GM12878 (cell line): ENCODE measurements at regions not wholly inside any gene's neighbourhood (a gene's known extent, or its start where the extent isn't known, plus 50 kb on each side); places are given as distances from the start of the nearest gene placed in this dataset.

ENCODE experiments used
- ATAC-seq: fragments of 200-7000 bp; cut with Tn5 transposase; 3 replicates; pipeline ENCODE4 v1.9.1; 2020; ENCODE audit warnings: mild to moderate bottlenecking, moderate library complexity
- BruUV-seq: library from RNA; stranded (reverse); fragments of 400-500 nt; replicated peaks from 2 replicates; lab custom pipeline; 2021; lab: Mats Ljungman, UMichigan
- CTCF ChIA-PET: fragments of 300-600 bp; sonication (Branson Sonifier 250); formaldehyde crosslinking; extraction: SDS; loops from one replicate; lab custom pipeline; 2021; ENCODE audit warnings: inconsistent platforms; lab: Yijun Ruan, JAX
- POLR2A ChIA-PET: fragments of 350-600 bp; formaldehyde crosslinking; extraction: SDS; loops from one replicate; lab custom pipeline; 2021; ENCODE audit warnings: inconsistent platforms; lab: Charles Lee
- RAD21 ChIA-PET: fragments of 300-600 bp; sonication (Branson Sonifier 250); formaldehyde crosslinking; loops from one replicate; lab custom pipeline; 2023; ENCODE audit warnings: antibody characterized with exemption; ENCODE audit not compliant: unreplicated experiment; lab: Charles Lee
- SMC1A ChIA-PET: fragments of 300-600 bp; sonication (Branson Sonifier 250); formaldehyde crosslinking; loops from one replicate; lab custom pipeline; 2023; ENCODE audit not compliant: unreplicated experiment, uncharacterized antibody; lab: Charles Lee
- DNase-seq: peaks from one replicate; pipeline ENCODE4 v3.0.0-alpha.2; 2011; ENCODE audit warnings: low read depth, low spot score
- FAIRE-seq: peaks from 3 replicates; lab custom pipeline; 2011; peaks lifted over from hg19 to GRCh38; lab: Jason Lieb, UNC
- H2AFZ ChIP-seq: 2 replicates; pipeline ENCODE4 v1.6.0; 2011; ENCODE audit warnings: low read depth, low read length, control low read depth; ENCODE audit not compliant: control insufficient read depth
- H3K27ac ChIP-seq: 2 replicates; pipeline ENCODE4 v1.5.1; 2011; ENCODE audit warnings: control low read depth; ENCODE audit not compliant: control insufficient read depth, insufficient read depth
- H3K27me3 ChIP-seq, 2 experiments: replicated peaks in 1 of 2; 2 replicates each; pipeline versions ENCODE4 v1.6.0 to v1.6.1; 2011; ENCODE audit warnings: low read length in 1 of 2; ENCODE audit not compliant: control insufficient read depth in 2 of 2, insufficient read depth in 2 of 2
- H3K36me3 ChIP-seq, 2 experiments: 2 replicates each; pipeline ENCODE4 v1.5.1; 2011; ENCODE audit warnings: low read length in 1 of 2; ENCODE audit not compliant: control insufficient read depth in 2 of 2, insufficient read depth in 2 of 2
- H3K4me1 ChIP-seq: 2 replicates; pipeline ENCODE4 v1.6.1; 2011; ENCODE audit warnings: mild to moderate bottlenecking, low read length, moderate library complexity, mixed read lengths; ENCODE audit not compliant: control insufficient read depth, insufficient read depth
- H3K4me2 ChIP-seq: 2 replicates; pipeline ENCODE4 v1.6.0; 2011; ENCODE audit warnings: control low read depth; ENCODE audit not compliant: control insufficient read depth, insufficient read depth
- H3K4me3 ChIP-seq: fragments of 200-600 bp; sonication (generic); 2 replicates; pipeline ENCODE4 v1.5.1; 2016
- H3K79me2 ChIP-seq: 2 replicates; pipeline ENCODE4 v1.6.0; 2011; ENCODE audit warnings: low read length; ENCODE audit not compliant: control insufficient read depth, insufficient read depth
- H3K9ac ChIP-seq: 2 replicates; pipeline ENCODE4 v1.8.0; 2011; ENCODE audit warnings: low read length, control low read depth, mixed read lengths; ENCODE audit not compliant: control insufficient read depth, insufficient read depth
- H3K9me3 ChIP-seq: replicated peaks from 3 replicates; pipeline ENCODE4 v1.5.1; 2011; ENCODE audit warnings: mild to moderate bottlenecking, low read length; ENCODE audit not compliant: control insufficient read depth, insufficient read depth
- H4K20me1 ChIP-seq: 2 replicates; pipeline ENCODE4 v1.6.0; 2011; ENCODE audit not compliant: control insufficient read depth, insufficient read depth
- BHLHE40 ChIP-seq, 2 experiments: fragments of 450-650 bp in 1 of 2; IDR thresholded peaks; 2 replicates each; pipeline ENCODE4 v1.6.1; 2011 to 2017; ENCODE audit warnings: low read depth in 2 of 2, borderline replicate concordance in 1 of 2, improper control_type of control experiment in 1 of 2, low read length in 1 of 2, mild to moderate bottlenecking in 1 of 2
- HDGF ChIP-seq: fragments of 450-650 bp; IDR thresholded peaks from 2 replicates; pipeline ENCODE4 v1.6.1; 2016; ENCODE audit warnings: antibody characterized with exemption
- IKZF2 ChIP-seq, 2 experiments: fragments of 450-650 bp; IDR thresholded peaks; 2 replicates each; pipeline ENCODE4 v1.6.1; 2017; ENCODE audit warnings: mild to moderate bottlenecking in 2 of 2, moderate library complexity in 2 of 2
- NR2F1 ChIP-seq: fragments of 450-650 bp; conservative IDR thresholded peaks from 2 replicates; pipeline ENCODE4 v1.6.1; 2017; ENCODE audit warnings: mild to moderate bottlenecking
- POLR2AphosphoS5 ChIP-seq: IDR thresholded peaks from 2 replicates; pipeline ENCODE4 v1.6.1; 2011; ENCODE audit warnings: mild to moderate bottlenecking, low read length, inconsistent platforms
- SUZ12 ChIP-seq: fragments of 200-600 bp; sonication (generic); IDR thresholded peaks from one replicate; pipeline ENCODE4 v1.6.1; 2018; ENCODE audit warnings: antibody characterized with exemption, mild to moderate bottlenecking; ENCODE audit not compliant: unreplicated experiment
- TBL1XR1 ChIP-seq: IDR thresholded peaks from 2 replicates; pipeline ENCODE4 v1.6.1; 2012; ENCODE audit warnings: low read depth, low read length, improper control_type of control experiment
- TCF3 ChIP-seq: IDR thresholded peaks from 2 replicates; pipeline ENCODE4 v1.6.1; 2012; ENCODE audit warnings: low read depth, mild to moderate bottlenecking, low read length, borderline replicate concordance; ENCODE audit not compliant: insufficient read depth
- USF1 ChIP-seq: IDR thresholded peaks from 2 replicates; pipeline ENCODE4 v1.6.1; 2011; ENCODE audit warnings: borderline replicate concordance, low read depth, mild to moderate bottlenecking, moderate library complexity, mixed read lengths, low read length; ENCODE audit not compliant: insufficient read depth; ENCODE audit errors: extremely low read length
- ZBTB40 ChIP-seq: fragments of 450-650 bp; IDR thresholded peaks from 2 replicates; pipeline ENCODE4 v1.6.1; 2016; ENCODE audit warnings: mild to moderate bottlenecking, moderate library complexity, borderline replicate concordance
- WGBS: methylation state at CpG from one replicate; pipeline ENCODE4 v1.1.6; 2016; ENCODE audit warnings: low lambda C conversion rate; ENCODE audit not compliant: insufficient replicate concordance, insufficient coverage; ENCODE audit errors: missing lambda C conversion rate; 5-methylcytosine and 5-hydroxymethylcytosine counted together
- in situ Hi-C: fragments of 300-500 bp; cut with MboI; formaldehyde crosslinking; loops from 9 replicates; pipeline ENCODE4 v1.14.3; 2018; ENCODE audit warnings: mixed read lengths
- intact Hi-C: fragments of 100-400 bp; cut with micrococcal nuclease; formaldehyde crosslinking; loops from one replicate; pipeline ENCODE4 v1.14.2; 2022; ENCODE audit not compliant: unreplicated experiment
- TF ChIP-seq, protein P1 (sequence below): IDR thresholded peaks from 2 replicates; pipeline ENCODE4 v1.6.1; 2012; ENCODE audit warnings: low read length, inconsistent platforms
- TF ChIP-seq, protein P2 (sequence below): fragments of 450-650 bp; formaldehyde crosslinking; IDR thresholded peaks from 2 replicates; pipeline ENCODE4 v1.4.0; 2020; ENCODE audit warnings: mild to moderate bottlenecking, moderate library complexity

GRCh38 chr10:133026726-133027395, 60.9 kb upstream of the ADGRA1 start (continued):
- no peak for TF ChIP-seq TBL1XR1
- no peak for TF ChIP-seq IKZF2 (IDR thresholded peaks at IDR 0.05)

DNA sequence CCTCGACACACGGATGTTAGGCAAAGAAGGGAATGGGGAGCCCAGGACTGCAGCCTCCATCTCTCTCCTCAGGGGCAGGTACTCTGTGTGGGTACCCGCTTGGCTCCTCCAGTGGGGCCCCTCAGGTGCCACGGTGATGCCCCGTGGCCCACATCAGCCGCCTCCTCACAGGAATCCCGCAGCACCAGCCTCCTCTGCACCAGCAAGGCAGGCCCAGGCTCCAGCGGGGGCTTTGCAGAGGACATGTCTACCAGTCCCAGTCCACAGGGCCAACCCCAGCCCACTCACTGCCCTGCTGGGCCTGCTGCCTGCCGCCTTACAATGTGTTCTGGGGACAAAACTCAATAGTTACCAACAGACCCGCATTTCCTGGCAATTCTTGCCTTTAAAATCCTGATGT, 61.6 kb upstream of the ADGRA1 start:
- Histone ChIP-seq H2AFZ (no peak overlapping the region), H3K36me3 (no peaks in the 10 kb centered on the region), H4K20me1 (no peaks in the 10 kb centered on the region), H3K4me2 (no peak overlapping the region), H3K79me2 (no peaks in the 10 kb centered on the region), H3K27me3 (no peaks in the 10 kb centered on the region), H3K9me3 (no peaks in the 10 kb centered on the region; the same call in 2 of the 3 replicates), H3K4me1 (no peaks in the 10 kb centered on the region), H3K4me3 (no peak overlapping the region), H3K9ac (no peak overlapping the region), H3K27ac (no peak overlapping the region)
- ChIA-PET SMC1A (no interaction called here), POLR2A (no interaction called here), CTCF (no interaction called here), RAD21 (no interaction called here)
- no peak for FAIRE-seq
- intact Hi-C loops, result no loop called here
- whole genome bisulfite sequencing, result 14% methylated on average over 10 of the region's 10 CpGs
- no peak for DNase-seq
- in situ Hi-C loops, result no loop called here
- no TSS peak for BruUV-seq
- ATAC-seq, result no peak
- TF ChIP-seq, protein P1, sequence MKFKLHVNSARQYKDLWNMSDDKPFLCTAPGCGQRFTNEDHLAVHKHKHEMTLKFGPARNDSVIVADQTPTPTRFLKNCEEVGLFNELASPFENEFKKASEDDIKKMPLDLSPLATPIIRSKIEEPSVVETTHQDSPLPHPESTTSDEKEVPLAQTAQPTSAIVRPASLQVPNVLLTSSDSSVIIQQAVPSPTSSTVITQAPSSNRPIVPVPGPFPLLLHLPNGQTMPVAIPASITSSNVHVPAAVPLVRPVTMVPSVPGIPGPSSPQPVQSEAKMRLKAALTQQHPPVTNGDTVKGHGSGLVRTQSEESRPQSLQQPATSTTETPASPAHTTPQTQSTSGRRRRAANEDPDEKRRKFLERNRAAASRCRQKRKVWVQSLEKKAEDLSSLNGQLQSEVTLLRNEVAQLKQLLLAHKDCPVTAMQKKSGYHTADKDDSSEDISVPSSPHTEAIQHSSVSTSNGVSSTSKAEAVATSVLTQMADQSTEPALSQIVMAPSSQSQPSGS, result no peak
- TF ChIP-seq NR2F1, result no peak
- TF ChIP-seq BHLHE40 (IDR thresholded peaks at IDR 0.05; ENCODE audit: borderline replicate concordance in 1 of 2, low read depth in 2 of 2, low read length in 1 of 2), result no peak
- no peak for TF ChIP-seq SUZ12
- no peak for TF ChIP-seq USF1
- no peak for TF ChIP-seq HDGF
- no peak for TF ChIP-seq ZBTB40
- TF ChIP-seq, protein P2, sequence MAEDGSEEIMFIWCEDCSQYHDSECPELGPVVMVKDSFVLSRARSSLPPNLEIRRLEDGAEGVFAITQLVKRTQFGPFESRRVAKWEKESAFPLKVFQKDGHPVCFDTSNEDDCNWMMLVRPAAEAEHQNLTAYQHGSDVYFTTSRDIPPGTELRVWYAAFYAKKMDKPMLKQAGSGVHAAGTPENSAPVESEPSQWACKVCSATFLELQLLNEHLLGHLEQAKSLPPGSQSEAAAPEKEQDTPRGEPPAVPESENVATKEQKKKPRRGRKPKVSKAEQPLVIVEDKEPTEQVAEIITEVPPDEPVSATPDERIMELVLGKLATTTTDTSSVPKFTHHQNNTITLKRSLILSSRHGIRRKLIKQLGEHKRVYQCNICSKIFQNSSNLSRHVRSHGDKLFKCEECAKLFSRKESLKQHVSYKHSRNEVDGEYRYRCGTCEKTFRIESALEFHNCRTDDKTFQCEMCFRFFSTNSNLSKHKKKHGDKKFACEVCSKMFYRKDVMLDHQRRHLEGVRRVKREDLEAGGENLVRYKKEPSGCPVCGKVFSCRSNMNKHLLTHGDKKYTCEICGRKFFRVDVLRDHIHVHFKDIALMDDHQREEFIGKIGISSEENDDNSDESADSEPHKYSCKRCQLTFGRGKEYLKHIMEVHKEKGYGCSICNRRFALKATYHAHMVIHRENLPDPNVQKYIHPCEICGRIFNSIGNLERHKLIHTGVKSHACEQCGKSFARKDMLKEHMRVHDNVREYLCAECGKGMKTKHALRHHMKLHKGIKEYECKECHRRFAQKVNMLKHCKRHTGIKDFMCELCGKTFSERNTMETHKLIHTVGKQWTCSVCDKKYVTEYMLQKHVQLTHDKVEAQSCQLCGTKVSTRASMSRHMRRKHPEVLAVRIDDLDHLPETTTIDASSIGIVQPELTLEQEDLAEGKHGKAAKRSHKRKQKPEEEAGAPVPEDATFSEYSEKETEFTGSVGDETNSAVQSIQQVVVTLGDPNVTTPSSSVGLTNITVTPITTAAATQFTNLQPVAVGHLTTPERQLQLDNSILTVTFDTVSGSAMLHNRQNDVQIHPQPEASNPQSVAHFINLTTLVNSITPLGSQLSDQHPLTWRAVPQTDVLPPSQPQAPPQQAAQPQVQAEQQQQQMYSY (CRISPR knock-in tag), result no peak
- no peak for TF ChIP-seq POLR2AphosphoS5
- TF ChIP-seq TCF3, result no peak
